ENCODE measurements at regions not wholly inside any gene's neighbourhood (a gene's known extent, or its start where the extent isn't known, plus 50 kb on each side); places are given as distances from the start of the nearest gene placed in this dataset.

DNA sequence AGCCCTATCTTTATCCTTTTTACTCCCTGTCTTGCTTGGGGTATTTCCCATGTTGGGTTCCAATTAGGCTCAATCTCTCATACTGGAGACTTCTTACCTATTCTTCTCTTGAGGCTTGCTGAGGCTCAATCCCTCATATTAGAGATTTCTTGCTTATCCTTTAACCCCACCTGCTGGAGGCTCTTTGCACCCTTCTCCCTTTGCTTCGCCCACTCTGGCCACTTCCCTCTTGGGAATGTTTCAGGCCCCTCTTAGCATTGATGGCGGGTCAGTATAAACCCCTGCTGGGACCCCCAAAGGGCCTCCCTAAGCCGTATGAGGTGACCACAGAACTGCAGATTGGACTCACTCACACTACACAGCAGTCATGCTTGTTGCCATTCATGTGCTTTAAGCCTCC lies 69.3 kb upstream of the CDK20 start:
- H3K4me3 ChIP-seq (replicated peaks; ENCODE audit: low read depth, low read length), result no peak overlapping the region
- TF ChIP-seq, protein P1, sequence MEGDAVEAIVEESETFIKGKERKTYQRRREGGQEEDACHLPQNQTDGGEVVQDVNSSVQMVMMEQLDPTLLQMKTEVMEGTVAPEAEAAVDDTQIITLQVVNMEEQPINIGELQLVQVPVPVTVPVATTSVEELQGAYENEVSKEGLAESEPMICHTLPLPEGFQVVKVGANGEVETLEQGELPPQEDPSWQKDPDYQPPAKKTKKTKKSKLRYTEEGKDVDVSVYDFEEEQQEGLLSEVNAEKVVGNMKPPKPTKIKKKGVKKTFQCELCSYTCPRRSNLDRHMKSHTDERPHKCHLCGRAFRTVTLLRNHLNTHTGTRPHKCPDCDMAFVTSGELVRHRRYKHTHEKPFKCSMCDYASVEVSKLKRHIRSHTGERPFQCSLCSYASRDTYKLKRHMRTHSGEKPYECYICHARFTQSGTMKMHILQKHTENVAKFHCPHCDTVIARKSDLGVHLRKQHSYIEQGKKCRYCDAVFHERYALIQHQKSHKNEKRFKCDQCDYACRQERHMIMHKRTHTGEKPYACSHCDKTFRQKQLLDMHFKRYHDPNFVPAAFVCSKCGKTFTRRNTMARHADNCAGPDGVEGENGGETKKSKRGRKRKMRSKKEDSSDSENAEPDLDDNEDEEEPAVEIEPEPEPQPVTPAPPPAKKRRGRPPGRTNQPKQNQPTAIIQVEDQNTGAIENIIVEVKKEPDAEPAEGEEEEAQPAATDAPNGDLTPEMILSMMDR (IDR thresholded peaks at IDR 0.05; ENCODE audit: low read depth, low read length, missing control alignments), result no peak
- DNase-seq (ENCODE audit: extremely low read depth, low read depth), result no peak

DNA sequence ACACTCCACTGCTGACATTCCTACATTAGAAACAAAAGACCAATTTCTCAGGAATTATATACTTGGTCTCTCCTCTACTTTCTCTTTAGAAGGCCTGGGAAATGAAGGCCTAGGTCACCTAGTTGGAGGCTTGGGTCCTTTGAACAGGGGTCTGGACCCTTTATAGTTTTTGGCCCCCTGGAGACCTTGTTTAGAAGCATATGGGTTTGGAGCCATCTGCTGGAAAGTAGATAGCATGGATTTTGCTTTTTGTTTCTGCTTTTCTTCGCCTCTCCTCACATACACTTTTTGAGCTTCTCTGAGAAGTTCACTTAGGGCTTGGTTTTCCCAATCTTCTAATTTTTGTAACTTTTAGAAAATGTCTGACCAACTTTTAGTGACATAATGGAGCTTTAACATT lies 67.1 kb upstream of the CDK20 start:
- TF ChIP-seq, protein P1 (IDR thresholded peaks at IDR 0.05; ENCODE audit: low read depth, low read length, missing control alignments), result peak; percentile 44
- H3K4me3 ChIP-seq (replicated peaks; ENCODE audit: low read depth, low read length), result no peak overlapping the region
- no peak for DNase-seq (ENCODE audit: extremely low read depth, low read depth)

DNA sequence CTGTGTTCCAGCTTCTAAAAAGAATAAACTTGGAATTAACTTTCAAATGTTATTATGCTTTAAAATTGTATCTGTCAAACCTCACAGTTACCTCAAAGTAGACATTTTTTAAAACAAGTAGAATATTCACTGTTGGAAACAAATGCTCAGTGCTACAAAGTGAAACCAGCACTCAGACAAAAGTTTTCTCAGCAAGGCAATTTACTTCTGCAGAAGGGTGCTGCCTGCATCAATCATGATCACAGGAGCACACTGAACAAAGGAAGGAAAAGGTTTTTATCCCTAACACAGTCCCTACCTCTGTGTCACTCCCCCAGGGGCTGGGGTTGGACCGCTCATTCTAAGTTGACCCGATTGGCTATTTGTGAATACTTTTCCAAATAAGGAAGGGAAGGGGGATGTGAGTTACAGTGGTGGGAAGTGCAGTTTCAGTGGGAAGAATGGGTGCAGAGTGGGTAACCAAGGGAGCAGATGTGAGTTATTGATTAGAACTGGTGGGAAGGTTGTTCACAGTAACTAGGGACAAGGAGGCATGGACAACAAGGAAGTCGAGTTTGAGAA lies 63.0 kb upstream of the CDK20 start:
- H3K4me3 ChIP-seq (replicated peaks; ENCODE audit: low read depth, low read length), result no peak overlapping the region
- TF ChIP-seq, protein P1 (IDR thresholded peaks at IDR 0.05; ENCODE audit: low read depth, low read length, missing control alignments), result no peak
- no peak for DNase-seq (ENCODE audit: extremely low read depth, low read depth)

DNA sequence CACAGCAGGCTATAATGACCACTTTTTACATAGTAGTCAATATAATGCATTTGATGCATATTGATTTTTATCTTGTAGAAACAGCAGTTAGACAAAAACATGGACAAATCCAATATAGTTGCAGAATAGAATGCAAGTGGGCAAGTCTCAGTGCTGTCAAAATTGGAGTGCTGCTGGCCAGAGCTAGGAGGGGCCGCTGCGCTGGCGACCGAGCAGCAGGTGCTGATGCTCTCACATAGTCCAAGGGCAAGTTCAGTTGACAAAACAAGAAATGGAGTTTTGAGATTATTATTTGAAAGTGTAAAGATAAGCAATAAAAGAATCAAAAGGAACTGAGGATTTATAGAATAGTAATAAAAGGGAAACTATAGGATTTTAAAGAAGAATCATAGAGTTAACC lies 60.6 kb upstream of the CDK20 start:
- no peak overlapping the region for H3K4me3 ChIP-seq (replicated peaks; ENCODE audit: low read depth, low read length)
- TF ChIP-seq, protein P1 (IDR thresholded peaks at IDR 0.05; ENCODE audit: low read depth, low read length, missing control alignments), result no peak
- no peak for DNase-seq (ENCODE audit: extremely low read depth, low read depth)

DNA sequence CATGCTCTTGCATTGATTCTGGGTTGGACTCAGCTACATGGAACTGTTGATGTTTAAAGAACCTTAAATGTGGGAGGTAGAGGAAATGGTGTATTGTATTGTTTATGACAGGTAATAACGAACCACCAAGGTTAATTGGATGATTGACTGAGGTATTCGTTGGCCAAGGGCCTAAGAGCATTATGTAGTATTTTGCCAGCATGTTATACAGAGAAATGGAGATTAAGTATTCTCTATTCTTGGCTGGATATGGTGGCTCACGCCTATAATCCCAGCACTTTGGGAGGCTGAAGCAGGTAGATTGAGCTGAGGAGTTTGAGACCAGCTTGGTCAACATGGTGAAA lies 59.0 kb upstream of the CDK20 start:
- DNase-seq (ENCODE audit: extremely low read depth, low read depth), result no peak
- H3K4me3 ChIP-seq (replicated peaks; ENCODE audit: low read depth, low read length), result no peak overlapping the region
- TF ChIP-seq, protein P1 (IDR thresholded peaks at IDR 0.05; ENCODE audit: low read depth, low read length, missing control alignments), result no peak

DNA sequence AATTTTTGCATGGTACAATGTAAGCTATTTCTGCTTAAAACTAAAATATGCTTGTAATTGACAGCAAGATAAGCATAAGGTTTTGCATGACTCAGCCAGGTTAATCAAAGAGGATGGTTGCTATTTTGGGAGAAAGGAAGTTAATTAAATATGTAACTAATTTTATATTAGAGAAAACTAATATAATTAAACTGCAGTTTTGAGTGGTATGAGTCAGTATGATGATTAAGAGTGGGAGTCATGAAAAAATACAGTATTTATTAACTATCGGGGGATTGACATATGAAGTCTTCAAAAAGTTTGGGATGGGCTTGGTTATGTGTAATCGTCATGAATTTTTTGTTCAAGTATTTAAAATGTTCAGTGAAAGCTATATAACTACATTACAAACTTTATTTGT lies 54.0 kb upstream of the CDK20 start:
- no peak overlapping the region for H3K4me3 ChIP-seq (replicated peaks; ENCODE audit: low read depth, low read length)
- no peak for DNase-seq (ENCODE audit: extremely low read depth, low read depth)
- TF ChIP-seq, protein P1 (IDR thresholded peaks at IDR 0.05; ENCODE audit: low read depth, low read length, missing control alignments), result no peak

DNA sequence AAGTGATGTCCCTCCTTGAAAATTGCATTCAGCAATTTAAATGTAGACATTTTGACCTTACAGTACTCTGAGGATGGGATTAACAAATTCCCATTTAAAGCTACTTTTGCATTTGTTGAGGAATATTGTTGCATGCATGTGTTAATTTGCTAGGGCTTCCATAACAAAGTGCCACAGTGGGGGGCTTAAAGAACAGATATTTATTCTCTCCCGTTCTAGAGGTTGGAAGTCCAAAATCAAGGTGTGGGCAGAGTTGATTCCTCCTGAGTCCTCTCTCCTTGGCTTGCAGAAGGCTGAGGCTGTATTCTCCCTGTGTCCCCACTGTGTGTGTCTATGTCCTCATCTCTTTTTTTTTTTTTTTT lies 51.8 kb upstream of the CDK20 start:
- no peak for DNase-seq (ENCODE audit: extremely low read depth, low read depth)
- no peak overlapping the region for H3K4me3 ChIP-seq (replicated peaks; ENCODE audit: low read depth, low read length)
- TF ChIP-seq, protein P1 (IDR thresholded peaks at IDR 0.05; ENCODE audit: low read depth, low read length, missing control alignments), result no peak
